SK-N-MC (cell line): ENCODE measurements at regions not wholly inside any gene's neighbourhood (a gene's known extent, or its start where the extent isn't known, plus 50 kb on each side); places are given as distances from the start of the nearest gene placed in this dataset.

Source experiments
- DNase-seq: peaks from one replicate; pipeline ENCODE4 v3.0.0-alpha.2; 2011; ENCODE audit warnings: low read depth, low spot score
- H3K27ac ChIP-seq: fragments of 200-600 bp; sonication (generic); 2 replicates; pipeline ENCODE4 v1.5.1; 2016; ENCODE audit warnings: mixed run types
- H3K36me3 ChIP-seq: fragments of 200-600 bp; sonication (generic); 2 replicates; pipeline ENCODE4 v1.6.1; 2017; ENCODE audit warnings: antibody characterized with exemption, low read length, mixed read lengths; ENCODE audit not compliant: insufficient read depth
- H3K4me3 ChIP-seq: fragments of 200-600 bp; sonication (generic); 2 replicates; pipeline ENCODE4 v1.5.1; 2016
- H3K9ac ChIP-seq: fragments of 200-600 bp; sonication (generic); 2 replicates; pipeline ENCODE4 v1.8.0; 2017; ENCODE audit warnings: mixed run types, mixed read lengths; ENCODE audit not compliant: insufficient read length
- H3K9me3 ChIP-seq: fragments of 200-600 bp; sonication (generic); 2 replicates; pipeline ENCODE4 v1.6.1; 2017; ENCODE audit warnings: low read depth, mild to moderate bottlenecking, antibody characterized with exemption, low read length, moderate library complexity, mixed read lengths
- EZH2 ChIP-seq: fragments of 200-600 bp; sonication (generic); IDR thresholded peaks from one replicate; pipeline ENCODE4 v1.6.1; 2017; ENCODE audit warnings: antibody characterized with exemption
- FOXP2 ChIP-seq: optimal IDR thresholded peaks from 2 replicates; pipeline ENCODE3; 2011; ENCODE audit warnings: mild to moderate bottlenecking, moderate library complexity; ENCODE audit not compliant: insufficient read depth; ENCODE audit errors: extremely low read length, control extremely low read depth
- POLR2AphosphoS5 ChIP-seq: IDR thresholded peaks from 2 replicates; pipeline ENCODE4 v1.6.1; 2012; ENCODE audit warnings: mild to moderate bottlenecking, low read depth, low read length, borderline replicate concordance

GRCh38 chr3:103960819-103961218 is 1405.9 kb upstream of the ALCAM start:
- no peak overlapping the region for H3K27ac ChIP-seq
- no peak for DNase-seq
- no peaks in the 10 kb centered on the region for H3K9me3 ChIP-seq
- H3K9ac ChIP-seq = no peak overlapping the region
- no peak for TF ChIP-seq EZH2
- TF ChIP-seq POLR2AphosphoS5 = no peak
- TF ChIP-seq FOXP2 = no peak
- no peaks in the 10 kb centered on the region for H3K36me3 ChIP-seq
- no peak overlapping the region for H3K4me3 ChIP-seq

GRCh38 chr3:103963599-103963998 is 1403.1 kb upstream of the ALCAM start:
- H3K9ac ChIP-seq = no peak overlapping the region
- no peak for TF ChIP-seq FOXP2
- TF ChIP-seq EZH2 = no peak
- no peak for TF ChIP-seq POLR2AphosphoS5
- H3K27ac ChIP-seq = no peak overlapping the region
- no peak for DNase-seq
- H3K9me3 ChIP-seq = no peaks in the 10 kb centered on the region
- H3K4me3 ChIP-seq = no peak overlapping the region
- no peaks in the 10 kb centered on the region for H3K36me3 ChIP-seq

- DNase-seq = no peak
- Histone ChIP-seq H3K9ac (no peak overlapping the region), H3K9me3 (no peaks in the 10 kb centered on the region), H3K27ac (no peak overlapping the region), H3K4me3 (no peak overlapping the region), H3K36me3 (no peaks in the 10 kb centered on the region)
- TF ChIP-seq POLR2AphosphoS5 (no peak), EZH2 (no peak), FOXP2 (no peak)
Measured at GRCh38 chr3:103965764-103966163, 1400.9 kb upstream of the ALCAM start.

GRCh38 chr3:103966749-103967148 is 1400.0 kb upstream of the ALCAM start:
- no peak overlapping the region for H3K27ac ChIP-seq
- DNase-seq = no peak
- no peaks in the 10 kb centered on the region for H3K36me3 ChIP-seq
- no peak overlapping the region for H3K9ac ChIP-seq
- H3K9me3 ChIP-seq = no peaks in the 10 kb centered on the region
- TF ChIP-seq EZH2 (no peak), POLR2AphosphoS5 (no peak)
- H3K4me3 ChIP-seq = no peak overlapping the region

- DNase-seq = no peak
- Histone ChIP-seq H3K27ac (no peak overlapping the region), H3K4me3 (no peak overlapping the region), H3K9ac (no peak overlapping the region), H3K36me3 (no peaks in the 10 kb centered on the region), H3K9me3 (no peaks in the 10 kb centered on the region)
- TF ChIP-seq POLR2AphosphoS5 (no peak), FOXP2 (no peak), EZH2 (no peak)
Measured at GRCh38 chr3:103968131-103968530, 1398.6 kb upstream of the ALCAM start.

GRCh38 chr3:103968751-103969150 is 1398.0 kb upstream of the ALCAM start:
- TF ChIP-seq FOXP2 (no peak), EZH2 (no peak), POLR2AphosphoS5 (no peak)
- peak overlapping the region; percentile 19 for H3K9ac ChIP-seq
- no peak for DNase-seq

GRCh38 chr3:103976931-103977339 is 1389.8 kb upstream of the ALCAM start:
- Histone ChIP-seq H3K27ac (no peak overlapping the region), H3K36me3 (no peaks in the 10 kb centered on the region), H3K9ac (no peak overlapping the region), H3K9me3 (no peaks in the 10 kb centered on the region), H3K4me3 (no peak overlapping the region)
- DNase-seq = no peak
- TF ChIP-seq EZH2 (no peak), FOXP2 (no peak), POLR2AphosphoS5 (no peak)

More at GRCh38 chr3:103968751-103969150, 1398.0 kb upstream of the ALCAM start:
- no peaks in the 10 kb centered on the region for H3K9me3 ChIP-seq
- H3K27ac ChIP-seq = no peak overlapping the region
- H3K36me3 ChIP-seq = no peaks in the 10 kb centered on the region
- H3K4me3 ChIP-seq = no peak overlapping the region

GRCh38 chr3:103977417-103977816 is 1389.3 kb upstream of the ALCAM start:
- H3K9ac ChIP-seq = no peak overlapping the region

GRCh38 chr3:103991461-103992115 is 1375.1 kb upstream of the ALCAM start:
- no peaks in the 10 kb centered on the region for H3K36me3 ChIP-seq
- TF ChIP-seq FOXP2 = no peak
- TF ChIP-seq POLR2AphosphoS5 = no peak
- TF ChIP-seq EZH2 = no peak
- H3K9me3 ChIP-seq = no peaks in the 10 kb centered on the region
- DNase-seq = no peak
- H3K9ac ChIP-seq = no peak overlapping the region
- no peak overlapping the region for H3K4me3 ChIP-seq
- H3K27ac ChIP-seq = no peak overlapping the region

More at GRCh38 chr3:103977417-103977816, 1389.3 kb upstream of the ALCAM start:
- no peaks in the 10 kb centered on the region for H3K9me3 ChIP-seq
- TF ChIP-seq EZH2 (no peak), FOXP2 (no peak), POLR2AphosphoS5 (no peak)
- no peak for DNase-seq
- no peak overlapping the region for H3K4me3 ChIP-seq
- H3K36me3 ChIP-seq = no peaks in the 10 kb centered on the region
- no peak overlapping the region for H3K27ac ChIP-seq
